NCI-H526 (cell line): ENCODE measurements at regions not wholly inside any gene's neighbourhood (a gene's known extent, or its start where the extent isn't known, plus 50 kb on each side); places are given as distances from the start of the nearest gene placed in this dataset.

Experiments used
- DNase-seq, 2 experiments: peaks; one replicate each; lab custom pipeline; 2025; lab: John Stamatoyannopoulos, UW

GRCh38 chr9:68648164-68648563, 56.9 kb upstream of the PIP5K1B start:
- no peak for DNase-seq

DNA sequence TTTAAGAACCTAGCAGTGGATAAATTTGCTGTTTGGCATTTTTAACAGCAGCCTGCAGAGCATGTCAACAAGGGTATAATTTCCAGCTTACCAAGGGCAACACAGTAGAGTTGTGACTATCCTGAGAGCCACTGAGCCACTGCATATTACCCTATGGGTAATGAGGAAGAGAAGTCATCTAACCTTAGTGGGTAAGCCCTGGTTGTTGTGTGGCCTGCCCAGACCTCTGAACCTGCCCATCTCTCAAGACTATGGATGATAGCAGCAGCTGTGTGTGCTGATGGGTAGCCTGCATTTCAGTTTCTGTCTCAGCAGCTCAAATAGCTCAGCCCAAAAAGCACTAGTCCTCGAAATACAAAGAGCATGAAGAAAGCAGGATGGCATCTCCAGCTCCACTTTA, 56.1 kb upstream of the PIP5K1B start:
- DNase-seq = no peak

DNA sequence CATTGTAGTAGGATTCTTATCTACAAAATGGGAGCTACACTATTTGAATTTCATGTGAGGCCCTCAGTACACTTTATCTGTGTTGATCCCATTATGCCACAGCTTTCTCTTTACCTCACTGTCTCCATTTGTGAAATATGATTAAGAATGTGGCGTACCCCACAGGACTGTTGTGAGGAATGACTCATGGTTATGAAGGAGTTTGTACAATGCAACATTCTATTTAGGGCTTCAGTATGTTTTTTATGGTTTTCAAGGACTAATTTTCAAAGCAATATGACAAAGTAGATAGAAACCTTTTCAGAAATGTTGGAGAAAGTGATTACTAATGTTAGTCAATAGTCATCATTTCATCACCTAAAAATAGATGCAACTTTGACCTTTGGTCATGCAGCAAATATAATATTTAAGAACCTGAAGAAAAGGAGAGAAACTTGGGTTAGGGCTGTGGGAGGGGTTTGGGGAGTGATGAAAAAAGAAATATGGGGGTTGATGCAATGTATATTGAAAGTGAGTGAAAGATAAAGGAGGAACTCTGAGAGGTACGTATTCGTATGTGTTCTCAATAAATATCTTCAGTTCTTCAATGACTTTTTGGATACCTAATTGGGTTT, 53.7 kb upstream of the PIP5K1B start:
- no peak for DNase-seq

DNA sequence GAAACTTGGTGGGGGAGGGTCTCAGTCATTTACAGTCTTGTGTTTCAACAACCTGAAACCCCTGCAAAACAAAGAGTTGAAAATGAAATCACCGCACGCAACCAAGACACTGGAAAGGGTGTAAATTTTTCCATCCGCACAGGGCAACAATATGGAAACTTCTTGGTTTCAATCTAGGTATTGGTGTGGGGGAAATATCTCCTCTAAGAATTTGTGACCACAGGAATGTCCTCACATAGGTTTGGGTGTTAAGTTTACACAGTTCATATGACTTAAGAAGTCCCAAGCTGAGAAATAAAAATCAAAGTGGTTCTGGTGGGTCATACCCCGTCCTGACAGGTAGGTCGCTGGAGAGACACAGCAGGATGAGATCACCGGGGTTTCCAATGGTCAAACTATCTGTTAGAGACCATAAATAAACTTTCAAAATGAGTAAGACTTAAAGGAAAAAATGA, 51.9 kb upstream of the PIP5K1B start:
- no peak for DNase-seq

DNA sequence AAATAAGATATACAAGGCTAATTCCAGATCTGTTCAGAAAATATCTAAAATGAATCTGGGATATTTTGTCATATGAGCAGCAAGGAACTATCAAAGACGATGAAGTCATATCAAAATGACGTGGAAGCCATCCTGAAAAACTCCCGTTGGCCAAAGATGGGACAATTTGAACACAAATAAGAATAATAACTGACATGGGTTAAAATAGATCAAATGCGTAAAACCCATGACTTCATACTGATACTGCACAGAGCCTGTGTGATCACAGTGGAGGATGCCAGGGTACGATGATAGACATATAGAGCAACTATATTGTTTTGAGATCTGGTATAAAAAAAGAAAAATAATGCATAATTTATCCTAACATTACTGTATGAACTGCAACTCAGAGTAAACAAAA, 51.0 kb upstream of the PIP5K1B start:
- no peak for DNase-seq
